ENCODE measurements at regions not wholly inside any gene's neighbourhood (a gene's known extent, or its start where the extent isn't known, plus 50 kb on each side); places are given as distances from the start of the nearest gene placed in this dataset.

GRCh38 chr3:158974904-158975303 is 173.1 kb downstream of the MFSD1 start:
- DNase-seq = no peak

- no peak for DNase-seq
These were observed 175.1 kb downstream of the MFSD1 start for GRCh38 chr3:158976966-158977365.

- DNase-seq = no peak
These were observed 175.6 kb downstream of the MFSD1 start for GRCh38 chr3:158977497-158977896.

- DNase-seq = no peak
These were observed 181.6 kb downstream of the MFSD1 start for GRCh38 chr3:158983216-158984099.

- no peak for DNase-seq
These were observed 189.4 kb downstream of the MFSD1 start for GRCh38 chr3:158991146-158991705.

GRCh38 chr3:158992463-158992862 is 190.6 kb downstream of the MFSD1 start:
- no peak for DNase-seq

- DNase-seq = no peak
These were observed 192.5 kb downstream of the MFSD1 start for GRCh38 chr3:158994386-158994785.

GRCh38 chr3:159001711-159002110 is 199.9 kb downstream of the MFSD1 start:
- no peak for DNase-seq

- no peak for DNase-seq
These were observed 203.3 kb downstream of the MFSD1 start for GRCh38 chr3:159005137-159005536.

- DNase-seq = no peak
These were observed 205.5 kb downstream of the MFSD1 start for GRCh38 chr3:159007331-159007730.

GRCh38 chr3:159008401-159008800 is 206.5 kb downstream of the MFSD1 start:
- no peak for DNase-seq

GRCh38 chr3:159018341-159018740 is 216.5 kb downstream of the MFSD1 start:
- DNase-seq = no peak

GRCh38 chr3:159025733-159026132 is 223.9 kb downstream of the MFSD1 start:
- no peak for DNase-seq

- no peak for DNase-seq
These were observed 224.7 kb downstream of the MFSD1 start for GRCh38 chr3:159026510-159026909.

- DNase-seq = no peak
These were observed 226.9 kb downstream of the MFSD1 start for GRCh38 chr3:159028706-159029105.

GRCh38 chr3:159029306-159030026 is 227.6 kb downstream of the MFSD1 start:
- DNase-seq = no peak

- DNase-seq = no peak
These were observed 228.3 kb downstream of the MFSD1 start for GRCh38 chr3:159030138-159030670.

- DNase-seq = no peak
These were observed 229.2 kb downstream of the MFSD1 start for GRCh38 chr3:159030886-159031679.

GRCh38 chr3:159032311-159032710 is 230.5 kb downstream of the MFSD1 start:
- DNase-seq = no peak

GRCh38 chr3:159038405-159038804 is 236.6 kb downstream of the MFSD1 start:
- no peak for DNase-seq

- DNase-seq = no peak
These were observed 237.4 kb downstream of the MFSD1 start for GRCh38 chr3:159039286-159039685.

GRCh38 chr3:159045279-159045885 is 243.5 kb downstream of the MFSD1 start:
- DNase-seq = no peak

Measured in CD4-positive, alpha-beta T cell treated with Interleukin-4 for 1 hour (primary cell).